G401 (cell line): ENCODE measurements at regions not wholly inside any gene's neighbourhood (a gene's known extent, or its start where the extent isn't known, plus 50 kb on each side); places are given as distances from the start of the nearest gene placed in this dataset.

Experiments used
- DNase-seq: peaks from one replicate; pipeline ENCODE4 v3.0.0-alpha.2; 2015; ENCODE audit warnings: low spot score
- in situ Hi-C: cut with HindIII; loops from 2 replicates; pipeline ENCODE4 v1.10.0; 2016; ENCODE audit warnings: low sequenced_read_pairs, mixed read lengths

DNA sequence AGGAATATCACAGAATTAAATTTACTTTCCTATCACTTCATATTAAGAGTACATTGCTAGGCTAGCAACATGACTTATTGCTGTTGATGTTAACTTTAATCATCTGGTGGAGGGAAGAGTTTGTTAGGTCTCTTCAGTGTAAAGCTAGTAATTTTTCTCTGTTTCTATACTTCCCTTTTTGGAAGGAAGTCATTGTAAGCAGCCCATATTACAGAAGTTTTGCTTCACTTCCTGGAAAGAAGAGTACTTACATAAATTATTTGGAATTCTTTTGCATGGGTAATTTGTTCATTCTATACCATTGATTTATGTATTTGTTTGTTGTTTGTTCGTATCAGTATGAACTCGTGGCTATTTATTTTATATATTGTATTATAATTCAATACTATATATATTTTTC lies 405.2 kb downstream of the RFPL4B start:
- DNase-seq, result no peak
- in situ Hi-C loops, result no loop called here

DNA sequence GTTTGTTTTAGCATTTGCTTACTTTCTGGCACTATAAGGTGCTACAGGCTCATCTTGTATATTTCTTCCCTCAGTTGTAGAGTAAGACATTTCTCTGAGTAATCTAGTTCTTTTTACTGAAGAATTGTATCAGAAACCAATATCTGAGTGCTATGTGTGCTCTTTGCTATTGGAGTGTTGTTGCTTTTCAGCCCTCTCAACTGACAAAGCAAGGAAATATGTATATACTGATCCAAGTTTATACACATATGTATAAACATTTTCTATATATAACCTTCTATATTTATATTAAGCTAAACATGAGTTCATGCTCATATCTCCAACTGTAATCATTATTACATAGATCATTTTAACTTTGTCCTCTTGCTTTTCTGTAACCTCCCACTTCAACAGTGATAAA lies 405.7 kb downstream of the RFPL4B start:
- in situ Hi-C loops, result no loop called here
- no peak for DNase-seq

DNA sequence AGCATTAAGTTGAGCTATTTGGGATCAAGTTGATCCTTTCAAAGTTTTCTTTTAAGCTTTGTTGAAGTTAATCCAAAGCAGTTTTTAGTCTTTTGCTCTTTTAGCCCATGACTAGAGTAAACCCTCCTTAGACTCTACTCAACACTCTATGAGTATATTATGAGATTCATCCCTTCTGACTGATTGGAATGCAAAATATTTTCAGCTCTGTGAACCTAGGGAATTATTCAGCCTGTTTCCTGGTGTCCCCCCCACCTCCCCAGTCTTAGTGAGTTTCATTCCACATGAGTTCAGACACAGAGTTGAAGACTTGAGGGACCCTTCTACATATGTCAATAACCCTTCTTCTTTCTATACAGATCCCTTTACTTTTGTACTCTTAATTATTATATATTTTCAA lies 413.7 kb downstream of the RFPL4B start:
- DNase-seq, result no peak
- in situ Hi-C loops, result no loop called here

GRCh38 chr6:112761740-112762139 lies 414.6 kb downstream of the RFPL4B start:
- in situ Hi-C loops, result no loop called here
- no peak for DNase-seq

- no peak for DNase-seq
- in situ Hi-C loops, result no loop called here
These were observed 417.2 kb downstream of the RFPL4B start for GRCh38 chr6:112764377-112764776.

GRCh38 chr6:112770308-112770707 lies 423.2 kb downstream of the RFPL4B start:
- in situ Hi-C loops, result no loop called here
- no peak for DNase-seq

DNA sequence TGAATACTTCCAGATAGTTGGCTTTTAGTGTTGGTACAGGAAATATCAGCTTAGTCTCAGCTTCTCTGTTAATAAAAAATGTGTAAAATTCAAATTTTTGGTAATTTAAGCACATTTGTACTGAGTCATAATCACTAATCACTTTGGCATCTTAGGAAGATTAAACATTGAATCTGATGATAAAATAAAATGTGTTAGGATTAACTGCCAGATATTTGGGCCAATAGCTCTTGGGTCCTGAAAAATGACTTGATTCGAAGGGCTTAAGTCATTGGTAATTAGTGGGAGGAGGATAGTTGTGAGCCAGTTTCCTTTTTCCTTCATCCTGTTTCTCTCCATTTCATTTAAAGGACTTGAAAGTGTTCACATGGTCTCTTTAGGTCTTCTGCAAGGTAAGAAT lies 426.1 kb downstream of the RFPL4B start:
- no peak for DNase-seq
- in situ Hi-C loops, result no loop called here

GRCh38 chr6:112774319-112774718 lies 427.2 kb downstream of the RFPL4B start:
- DNase-seq, result no peak
- in situ Hi-C loops, result no loop called here

- DNase-seq, result peak; percentile 85
- in situ Hi-C loops, result no loop called here
These were observed 433.5 kb downstream of the RFPL4B start for GRCh38 chr6:112780498-112781096.

- in situ Hi-C loops, result no loop called here
- peak; percentile 4 for DNase-seq
These were observed 434.1 kb downstream of the RFPL4B start for GRCh38 chr6:112781241-112781640.

- DNase-seq, result no peak
- in situ Hi-C loops, result no loop called here
These were observed 438.3 kb downstream of the RFPL4B start for GRCh38 chr6:112785408-112785807.

DNA sequence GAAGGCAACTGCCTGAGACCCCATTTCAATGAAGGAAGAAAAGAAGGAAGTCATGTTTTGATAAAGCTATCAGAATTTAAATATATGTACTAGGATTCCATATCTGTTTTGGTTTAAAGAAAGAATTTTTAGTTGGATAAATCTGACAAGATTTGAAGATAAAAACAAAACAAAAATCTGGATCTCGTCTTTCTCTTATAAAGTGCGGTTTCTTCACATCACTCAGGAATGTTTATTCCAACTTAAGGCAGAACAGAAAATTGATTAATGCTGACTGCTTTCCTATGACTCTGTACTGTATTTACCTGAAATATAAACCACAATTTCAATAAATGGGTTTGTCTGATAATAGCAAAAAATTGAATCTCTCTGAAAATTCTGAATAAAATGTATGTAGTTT lies 439.7 kb downstream of the RFPL4B start:
- in situ Hi-C loops, result no loop called here
- DNase-seq, result no peak

DNA sequence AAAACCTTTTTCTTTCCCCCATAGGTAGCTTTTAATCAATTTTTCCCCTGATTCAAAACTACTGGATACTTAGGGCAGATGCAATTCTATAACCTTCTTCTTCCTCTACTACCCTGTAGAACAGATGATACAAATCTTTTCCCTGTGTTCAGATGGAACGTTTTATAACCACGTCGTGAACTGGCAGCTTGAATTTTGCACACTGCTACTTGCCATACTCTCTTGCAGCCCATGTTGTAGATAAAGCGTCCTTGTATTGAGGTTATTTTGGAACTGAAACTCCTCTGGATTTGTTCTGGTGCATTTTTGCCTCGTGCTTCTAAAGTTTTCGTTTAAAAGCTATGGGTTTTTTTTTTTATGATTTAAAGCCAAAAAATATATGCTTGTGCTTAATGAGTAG lies 440.2 kb downstream of the RFPL4B start:
- DNase-seq, result no peak
- in situ Hi-C loops, result no loop called here

DNA sequence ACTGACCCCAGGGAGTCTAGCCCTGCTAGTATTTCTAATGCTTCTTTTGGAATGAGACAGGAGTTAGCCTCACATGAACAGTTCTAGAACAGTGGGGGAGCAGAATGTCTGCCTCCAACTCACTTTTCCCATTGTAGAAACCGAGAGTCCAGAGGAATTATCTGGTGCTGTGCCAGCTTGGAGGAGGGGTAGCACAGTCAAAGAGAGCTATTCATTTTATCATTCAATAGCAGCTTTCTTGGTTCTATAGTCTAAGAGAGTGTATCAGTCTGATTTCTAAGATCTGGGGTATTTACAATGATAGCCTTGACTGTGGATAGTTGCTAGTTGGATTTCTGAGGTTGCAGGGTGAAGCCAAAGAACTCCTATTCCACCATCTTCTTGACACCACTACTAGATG lies 448.2 kb downstream of the RFPL4B start:
- no peak for DNase-seq
- in situ Hi-C loops, result no loop called here

DNA sequence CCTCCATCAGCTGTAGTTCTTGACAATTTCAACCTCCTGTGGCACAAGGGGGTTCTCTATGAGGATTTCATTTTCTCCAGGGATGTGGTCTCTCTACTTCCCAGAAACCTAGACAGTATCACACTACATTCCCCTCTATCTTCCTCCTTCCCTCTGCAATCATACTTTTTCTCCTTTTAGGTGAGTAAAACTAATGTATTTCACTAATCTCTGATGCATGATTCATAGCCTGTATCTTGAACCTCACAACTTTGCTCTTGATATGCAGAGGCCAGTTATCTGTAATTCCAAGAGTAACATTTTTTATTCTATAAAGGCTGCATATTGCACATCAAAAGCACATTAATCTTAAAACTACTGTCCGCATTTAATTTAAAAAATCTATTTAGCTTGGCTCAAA lies 449.6 kb downstream of the RFPL4B start:
- in situ Hi-C loops, result no loop called here
- DNase-seq, result no peak

- in situ Hi-C loops, result no loop called here
- DNase-seq, result no peak
These were observed 452.8 kb downstream of the RFPL4B start for GRCh38 chr6:112799889-112800288.

GRCh38 chr6:112800439-112800838 lies 453.3 kb downstream of the RFPL4B start:
- DNase-seq, result no peak
- in situ Hi-C loops, result no loop called here

DNA sequence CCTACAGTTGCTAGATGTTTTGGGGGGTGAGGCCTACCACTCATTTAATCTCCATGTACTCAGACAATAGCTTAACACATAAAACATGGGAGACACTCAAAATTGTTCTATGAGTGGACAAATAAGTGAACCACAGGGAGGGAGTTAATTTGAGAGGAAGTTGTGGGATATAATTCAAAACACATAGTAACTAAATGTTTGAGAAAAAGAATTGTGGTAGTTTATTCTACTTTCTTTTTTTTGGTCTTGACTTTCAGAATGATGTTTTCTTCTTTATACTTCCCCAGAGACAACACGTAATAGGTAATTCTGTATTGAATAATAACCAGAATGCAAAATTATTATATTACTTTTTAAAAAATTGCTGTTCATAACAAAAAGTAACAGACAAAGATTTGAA lies 453.8 kb downstream of the RFPL4B start:
- in situ Hi-C loops, result no loop called here
- no peak for DNase-seq

DNA sequence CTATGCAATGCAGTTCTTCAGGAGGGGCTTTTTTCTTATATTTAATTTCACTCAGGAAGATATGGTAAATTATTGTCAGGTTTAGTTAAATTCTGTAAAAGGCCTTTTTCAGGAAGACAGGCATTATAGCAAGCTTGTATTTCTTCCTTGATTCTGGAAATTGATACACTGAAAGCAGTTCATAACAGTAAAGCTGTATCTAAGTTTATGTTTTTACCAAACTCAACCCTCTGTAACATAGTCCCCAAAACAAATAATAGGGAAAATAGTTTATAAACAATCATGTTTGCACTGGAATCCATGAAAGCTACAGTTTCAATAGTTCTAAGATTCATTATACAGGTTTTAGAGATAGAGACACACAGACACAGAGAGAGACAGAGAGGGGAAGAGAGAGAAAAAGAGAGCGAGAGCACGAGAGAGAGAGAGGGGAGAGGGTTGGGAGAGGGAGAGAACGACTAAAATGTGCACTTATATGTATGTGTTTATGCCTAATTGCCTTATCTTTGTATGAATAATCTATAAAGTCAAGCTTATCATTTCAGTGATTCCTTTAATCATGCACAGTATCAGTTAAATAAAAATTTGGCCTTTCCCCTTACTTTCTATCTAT lies 454.4 kb downstream of the RFPL4B start:
- in situ Hi-C loops, result no loop called here
- no peak for DNase-seq

DNA sequence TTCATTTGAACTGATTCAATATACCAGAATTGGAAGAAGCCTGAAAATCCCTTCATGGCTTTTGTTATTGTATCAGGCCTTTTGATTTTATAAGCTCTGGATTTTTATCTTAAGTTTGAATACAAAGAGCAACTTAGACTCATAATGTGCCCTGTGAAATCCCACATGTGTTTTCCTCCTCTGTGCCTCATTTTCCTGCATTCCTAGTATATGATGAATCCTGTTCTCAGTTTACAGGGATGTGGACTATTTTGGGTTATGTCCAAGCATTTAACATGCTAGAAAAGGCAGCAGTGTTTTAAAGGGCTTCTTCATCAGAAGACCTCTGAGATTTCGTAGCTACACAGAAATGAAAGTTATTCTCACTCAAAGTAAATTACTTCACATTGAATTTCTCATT lies 455.0 kb downstream of the RFPL4B start:
- DNase-seq, result no peak
- in situ Hi-C loops, result no loop called here

GRCh38 chr6:112804638-112805330 lies 457.7 kb downstream of the RFPL4B start:
- in situ Hi-C loops, result no loop called here
- no peak for DNase-seq
